Lower lobe of right lung (tissue), 2 donors: ENCODE measurements at regions not wholly inside any gene's neighbourhood (a gene's known extent, or its start where the extent isn't known, plus 50 kb on each side); places are given as distances from the start of the nearest gene placed in this dataset.

Experiments used
- ATAC-seq, 2 donors: fragments of 200-7000 bp; cut with Tn5 transposase; one replicate each; pipeline ENCODE4 v1.9.1; 2020 to 2022; ENCODE audit warnings: mild to moderate bottlenecking in 2 of 2, moderate library complexity in 2 of 2
- DNase-seq: peaks from one replicate; pipeline ENCODE4 v3.0.0-alpha.2; 2020
- H3K27ac ChIP-seq: fragments of 200-600 bp; one replicate; pipeline ENCODE4 v1.8.0; 2022
- H3K27me3 ChIP-seq: fragments of 200-600 bp; one replicate; pipeline ENCODE4 v1.8.0; 2022; ENCODE audit warnings: low read depth
- H3K36me3 ChIP-seq: fragments of 200-600 bp; one replicate; pipeline ENCODE4 v1.8.0; 2022; ENCODE audit warnings: mild to moderate bottlenecking
- H3K4me1 ChIP-seq: fragments of 200-600 bp; one replicate; pipeline ENCODE4 v1.8.0; 2022
- H3K4me3 ChIP-seq: fragments of 200-600 bp; one replicate; pipeline ENCODE4 v1.8.0; 2022; ENCODE audit warnings: mild to moderate bottlenecking
- H3K9me3 ChIP-seq: fragments of 200-600 bp; one replicate; pipeline ENCODE4 v1.8.0; 2022
- CTCF ChIP-seq: fragments of 200-600 bp; IDR thresholded peaks from one replicate; pipeline ENCODE4 v1.8.0; 2022; ENCODE audit warnings: antibody characterized with exemption, mild to moderate bottlenecking
- intact Hi-C: fragments of 100-400 bp; cut with DNase I; formaldehyde crosslinking; loops from one replicate; pipeline ENCODE4 v1.11.0; 2022
- donor health status: DM: no; HTN: yes; CAD: no; lungs with severe emphysema.

- no peak for ATAC-seq
Measured at GRCh38 chr19:28027116-28027515, 1185.8 kb downstream of the UQCRFS1 start.

GRCh38 chr19:28026636-28027035 is 1186.3 kb downstream of the UQCRFS1 start:
- H3K27me3 ChIP-seq, result no peaks in the 10 kb centered on the region
- no peak overlapping the region for H3K27ac ChIP-seq
- H3K36me3 ChIP-seq, result no peaks in the 10 kb centered on the region
- no peak for TF ChIP-seq CTCF
- intact Hi-C loops, result no loop called here
- no peak overlapping the region for H3K4me3 ChIP-seq
- ATAC-seq, result no peak
- no peak for DNase-seq
- H3K4me1 ChIP-seq, result no peaks in the 10 kb centered on the region
- H3K9me3 ChIP-seq, result no peaks in the 10 kb centered on the region

More at GRCh38 chr19:28027116-28027515, 1185.8 kb downstream of the UQCRFS1 start:
- Histone ChIP-seq H3K36me3 (no peaks in the 10 kb centered on the region), H3K27ac (no peak overlapping the region), H3K4me3 (no peak overlapping the region), H3K4me1 (no peaks in the 10 kb centered on the region), H3K27me3 (no peaks in the 10 kb centered on the region), H3K9me3 (no peaks in the 10 kb centered on the region)
- TF ChIP-seq CTCF, result no peak
- no peak for DNase-seq
- intact Hi-C loops, result no loop called here

GRCh38 chr19:28024920-28025319 is 1188.0 kb downstream of the UQCRFS1 start:
- TF ChIP-seq CTCF, result no peak
- Histone ChIP-seq H3K27me3 (no peaks in the 10 kb centered on the region), H3K36me3 (no peaks in the 10 kb centered on the region), H3K4me1 (no peaks in the 10 kb centered on the region), H3K27ac (no peak overlapping the region), H3K4me3 (no peak overlapping the region), H3K9me3 (no peaks in the 10 kb centered on the region)
- ATAC-seq (no peak), DNase-seq (no peak)
- intact Hi-C loops, result no loop called here

GRCh38 chr19:28023064-28023463 is 1189.9 kb downstream of the UQCRFS1 start:
- peak; percentile 13 to 56 for ATAC-seq
- DNase-seq, result no peak
- H3K27me3 ChIP-seq, result no peaks in the 10 kb centered on the region
- no peak for TF ChIP-seq CTCF
- no peaks in the 10 kb centered on the region for H3K36me3 ChIP-seq
- H3K4me3 ChIP-seq, result no peak overlapping the region
- intact Hi-C loops, result no loop called here
- no peaks in the 10 kb centered on the region for H3K4me1 ChIP-seq
- H3K9me3 ChIP-seq, result no peaks in the 10 kb centered on the region
- H3K27ac ChIP-seq, result no peak overlapping the region

- H3K36me3 ChIP-seq, result no peaks in the 10 kb centered on the region
- no peaks in the 10 kb centered on the region for H3K27me3 ChIP-seq
- intact Hi-C loops, result no loop called here
- no peaks in the 10 kb centered on the region for H3K9me3 ChIP-seq
- TF ChIP-seq CTCF, result no peak
- H3K4me1 ChIP-seq, result no peaks in the 10 kb centered on the region
- H3K27ac ChIP-seq, result no peak overlapping the region
- H3K4me3 ChIP-seq, result no peak overlapping the region
- DNase-seq, result no peak
- no peak for ATAC-seq
Measured at GRCh38 chr19:28022506-28022905, 1190.4 kb downstream of the UQCRFS1 start.
